ENCODE measurements at regions not wholly inside any gene's neighbourhood (a gene's known extent, or its start where the extent isn't known, plus 50 kb on each side); places are given as distances from the start of the nearest gene placed in this dataset.

- Histone ChIP-seq H3K9ac (ENCODE audit: low read length) (no peak overlapping the region), H2AFZ (ENCODE audit: low read length) (no peak overlapping the region), H3K9me3 (ENCODE audit: low read length) (no peaks in the 10 kb centered on the region), H3K79me2 (ENCODE audit: low read length) (no peaks in the 10 kb centered on the region), H3K27me3 (ENCODE audit: low read length) (no peaks in the 10 kb centered on the region), H4K20me1 (ENCODE audit: low read length) (no peaks in the 10 kb centered on the region), H3K9me2 (replicated peaks; ENCODE audit: low read length) (no peaks in the 10 kb centered on the region), H3K4me2 (ENCODE audit: low read length) (no peak overlapping the region), H3F3A (ENCODE audit: low read length, unreplicated experiment) (no peaks in the 10 kb centered on the region), H3K36me3 (ENCODE audit: low read depth, low read length) (no peaks in the 10 kb centered on the region), H3K4me3 (ENCODE audit: low read length) (no peak overlapping the region), H3K4me1 (ENCODE audit: insufficient read depth, low read length) (no peaks in the 10 kb centered on the region), H3K27ac (ENCODE audit: low read length) (no peak overlapping the region)
- intact Hi-C loops (cut with micrococcal nuclease) = no loop called here
- TF ChIP-seq CTCF (conservative IDR thresholded peaks at IDR 0.05; ENCODE audit: low read depth, low read length) = no peak
- TF ChIP-seq EZH2phosphoT487 (IDR thresholded peaks at IDR 0.05; ENCODE audit: borderline replicate concordance, low read length) = no peak
- no peak for TF ChIP-seq EZH2 (IDR thresholded peaks at IDR 0.05; ENCODE audit: low read length, unreplicated experiment)
- ChIA-PET CTCF (no interaction called here), POLR2A (ENCODE audit: unreplicated experiment) (no interaction called here)
- ATAC-seq (no peak), DNase-seq (peak; percentile 1)
- no TSS peak for BruUV-seq (replicated peaks)
Observed at GRCh38 chr4:188779581-188779980, 640.3 kb downstream of the TRIML1 start.

GRCh38 chr4:188780028-188780427 is 640.8 kb downstream of the TRIML1 start:
- TF ChIP-seq CTCF (conservative IDR thresholded peaks at IDR 0.05; ENCODE audit: low read depth, low read length) (no peak), EZH2 (IDR thresholded peaks at IDR 0.05; ENCODE audit: low read length, unreplicated experiment) (no peak), EZH2phosphoT487 (IDR thresholded peaks at IDR 0.05; ENCODE audit: borderline replicate concordance, low read length) (no peak)
- Histone ChIP-seq H3K27ac (ENCODE audit: low read length) (no peak overlapping the region), H3K9me2 (replicated peaks; ENCODE audit: low read length) (no peaks in the 10 kb centered on the region), H3K9me3 (ENCODE audit: low read length) (no peaks in the 10 kb centered on the region), H3K9ac (ENCODE audit: low read length) (no peak overlapping the region), H4K20me1 (ENCODE audit: low read length) (no peaks in the 10 kb centered on the region), H2AFZ (ENCODE audit: low read length) (no peak overlapping the region), H3K36me3 (ENCODE audit: low read depth, low read length) (no peaks in the 10 kb centered on the region), H3F3A (ENCODE audit: low read length, unreplicated experiment) (no peaks in the 10 kb centered on the region), H3K4me3 (ENCODE audit: low read length) (no peak overlapping the region), H3K27me3 (ENCODE audit: low read length) (no peaks in the 10 kb centered on the region), H3K79me2 (ENCODE audit: low read length) (no peaks in the 10 kb centered on the region), H3K4me2 (ENCODE audit: low read length) (no peak overlapping the region), H3K4me1 (ENCODE audit: insufficient read depth, low read length) (no peaks in the 10 kb centered on the region)
- intact Hi-C loops (cut with micrococcal nuclease) = no loop called here
- no peak for DNase-seq
- POLR2A ChIA-PET (ENCODE audit: unreplicated experiment) = no interaction called here
- CTCF ChIA-PET = no interaction called here
- no TSS peak for BruUV-seq (replicated peaks)
- ATAC-seq = no peak

GRCh38 chr4:188780686-188781085 is 641.4 kb downstream of the TRIML1 start:
- ATAC-seq (no peak), DNase-seq (peak; percentile 27)
- H3K4me1 ChIP-seq (ENCODE audit: insufficient read depth, low read length) = no peaks in the 10 kb centered on the region
- intact Hi-C loops (cut with micrococcal nuclease) = no loop called here
- no peaks in the 10 kb centered on the region for H3K27me3 ChIP-seq (ENCODE audit: low read length)
- no peaks in the 10 kb centered on the region for H3K9me3 ChIP-seq (ENCODE audit: low read length)
- no TSS peak for BruUV-seq (replicated peaks)
- ChIA-PET POLR2A (ENCODE audit: unreplicated experiment) (no interaction called here), CTCF (no interaction called here)
- no peaks in the 10 kb centered on the region for H3K9me2 ChIP-seq (replicated peaks; ENCODE audit: low read length)
- no peaks in the 10 kb centered on the region for H3K79me2 ChIP-seq (ENCODE audit: low read length)
- no peak overlapping the region for H3K4me2 ChIP-seq (ENCODE audit: low read length)
- H2AFZ ChIP-seq (ENCODE audit: low read length) = no peak overlapping the region
- H3K36me3 ChIP-seq (ENCODE audit: low read depth, low read length) = no peaks in the 10 kb centered on the region
- H4K20me1 ChIP-seq (ENCODE audit: low read length) = no peaks in the 10 kb centered on the region
- H3K9ac ChIP-seq (ENCODE audit: low read length) = no peak overlapping the region
- no peak for TF ChIP-seq EZH2phosphoT487 (IDR thresholded peaks at IDR 0.05; ENCODE audit: borderline replicate concordance, low read length)
- no peak for TF ChIP-seq CTCF (conservative IDR thresholded peaks at IDR 0.05; ENCODE audit: low read depth, low read length)
- TF ChIP-seq EZH2 (IDR thresholded peaks at IDR 0.05; ENCODE audit: low read length, unreplicated experiment) = no peak
- no peaks in the 10 kb centered on the region for H3F3A ChIP-seq (ENCODE audit: low read length, unreplicated experiment)
- H3K27ac ChIP-seq (ENCODE audit: low read length) = no peak overlapping the region
- no peak overlapping the region for H3K4me3 ChIP-seq (ENCODE audit: low read length)

All from PC-3 (cell line).